OCI-LY7 (cell line): ENCODE measurements at regions not wholly inside any gene's neighbourhood (a gene's known extent, or its start where the extent isn't known, plus 50 kb on each side); places are given as distances from the start of the nearest gene placed in this dataset.

Experiments used
- CTCF ChIP-seq: fragments of 200-600 bp; sonication (generic); conservative IDR thresholded peaks from 2 replicates; pipeline ENCODE4 v1.5.1; 2014; ENCODE audit warnings: mild to moderate bottlenecking, antibody characterized with exemption, low read length, moderate library complexity, mixed read lengths
- EZH2phosphoT487 ChIP-seq: fragments of 200-600 bp; sonication (generic); IDR thresholded peaks from 2 replicates; pipeline ENCODE4 v1.6.1; 2018; ENCODE audit warnings: low read depth, borderline replicate concordance, mild to moderate bottlenecking, mixed run types, antibody characterized with exemption, low read length, moderate library complexity, mixed read lengths

GRCh38 chr1:37272626-37273025 is 201.8 kb upstream of the ZC3H12A start:
- TF ChIP-seq CTCF = no peak
- TF ChIP-seq EZH2phosphoT487 = no peak
